ENCODE measurements at regions not wholly inside any gene's neighbourhood (a gene's known extent, or its start where the extent isn't known, plus 50 kb on each side); places are given as distances from the start of the nearest gene placed in this dataset.

DNA sequence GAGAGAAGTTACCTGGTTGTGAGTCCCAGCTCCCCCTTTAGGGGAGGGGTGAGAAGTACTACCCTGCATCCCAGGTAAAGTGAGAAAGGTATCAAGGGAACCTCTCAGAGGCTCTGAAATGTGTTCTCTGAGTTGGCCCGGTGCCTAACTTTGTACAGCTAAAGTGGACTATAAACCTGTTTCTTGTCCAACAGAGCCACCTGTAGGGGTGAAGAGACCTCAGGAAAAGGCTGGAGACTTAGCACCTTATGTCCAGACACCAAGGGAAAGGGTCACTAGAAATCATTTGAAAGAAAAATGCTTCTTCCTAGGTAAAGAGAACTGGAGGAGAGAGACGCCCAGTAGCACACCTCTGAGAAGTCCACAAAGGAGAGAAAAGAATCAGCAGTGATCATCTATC lies 108.3 kb upstream of the KIF2A start:
- POLR2A ChIA-PET = no interaction called here
- ATAC-seq (no peak), FAIRE-seq (no peak), DNase-seq (ENCODE audit: low read depth in 1 of 2, low spot score in 1 of 2) (no peak)
- CTCF ChIA-PET = interaction anchor here (1.1 to 1.3 kb wide), 2 partner anchors 11 to 156 kb away, joined by 3 read pairs; no protein-coding TSS in a partner anchor
- Histone ChIP-seq H3K9me3 (peaks cover 7% of the 10 kb centered on the region; the same call in 1 of the 3 replicates), H3K4me3 (no peak overlapping the region), H3K4me1 (no peaks in the 10 kb centered on the region), H3K27ac (no peak overlapping the region), H3K4me2 (no peak overlapping the region)
- 3% methylated on average over 2 of the region's 2 CpGs for WGBS (ENCODE audit: missing lambda C conversion rate)
- TF ChIP-seq HOXB13 (CRISPR knock-in tag; IDR thresholded peaks at IDR 0.05; ENCODE audit: low read depth) (no peak), POLR2AphosphoS2 (conservative IDR thresholded peaks at IDR 0.05; ENCODE audit: low read length) (no peak), CBX2 (IDR thresholded peaks at IDR 0.05; ENCODE audit: borderline replicate concordance, low read depth) (no peak), ZSCAN20 (CRISPR knock-in tag; IDR thresholded peaks at IDR 0.05) (no peak), RFX5 (IDR thresholded peaks at IDR 0.05) (no peak)
- TF ChIP-seq, protein P1, sequence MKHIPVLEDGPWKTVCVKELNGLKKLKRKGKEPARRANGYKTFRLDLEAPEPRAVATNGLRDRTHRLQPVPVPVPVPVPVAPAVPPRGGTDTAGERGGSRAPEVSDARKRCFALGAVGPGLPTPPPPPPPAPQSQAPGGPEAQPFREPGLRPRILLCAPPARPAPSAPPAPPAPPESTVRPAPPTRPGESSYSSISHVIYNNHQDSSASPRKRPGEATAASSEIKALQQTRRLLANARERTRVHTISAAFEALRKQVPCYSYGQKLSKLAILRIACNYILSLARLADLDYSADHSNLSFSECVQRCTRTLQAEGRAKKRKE (CRISPR knock-in tag; IDR thresholded peaks at IDR 0.05; ENCODE audit: low read depth) = no peak
- TF ChIP-seq, protein P2, sequence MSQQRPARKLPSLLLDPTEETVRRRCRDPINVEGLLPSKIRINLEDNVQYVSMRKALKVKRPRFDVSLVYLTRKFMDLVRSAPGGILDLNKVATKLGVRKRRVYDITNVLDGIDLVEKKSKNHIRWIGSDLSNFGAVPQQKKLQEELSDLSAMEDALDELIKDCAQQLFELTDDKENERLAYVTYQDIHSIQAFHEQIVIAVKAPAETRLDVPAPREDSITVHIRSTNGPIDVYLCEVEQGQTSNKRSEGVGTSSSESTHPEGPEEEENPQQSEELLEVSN (IDR thresholded peaks at IDR 0.05; ENCODE audit: borderline replicate concordance, low read depth) = no peak

DNA sequence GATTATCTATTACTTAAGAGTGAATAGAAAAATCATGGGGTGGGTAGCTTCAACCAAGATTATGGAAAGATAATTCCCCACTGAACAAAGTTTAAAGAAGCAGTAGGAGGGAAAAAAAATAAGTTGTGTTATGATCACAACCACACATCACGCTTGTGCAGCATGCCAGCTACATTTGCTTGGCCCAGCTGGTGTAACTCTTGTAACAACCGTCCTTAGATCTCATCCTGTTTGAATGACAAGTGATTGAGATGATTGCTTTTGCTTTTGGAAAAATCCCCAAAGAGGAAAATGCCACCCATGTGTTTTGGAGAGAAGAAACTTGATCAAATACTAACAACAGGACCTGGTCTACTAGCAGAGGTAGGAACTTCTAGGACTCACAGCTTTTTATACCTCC lies 107.6 kb upstream of the KIF2A start:
- POLR2A ChIA-PET = no interaction called here
- WGBS (ENCODE audit: missing lambda C conversion rate) = 2% methylated on average over 2 of the region's 2 CpGs
- H3K9me3 ChIP-seq = 0 out of 3 replicates have a peak, but pooled peaks cover under 1% of the 10 kb centered on the region
- CTCF ChIA-PET = interaction anchor here (1.1 to 1.3 kb wide), 2 partner anchors 10 to 155 kb away, joined by 3 read pairs; no protein-coding TSS in a partner anchor
- H3K27ac ChIP-seq = no peak overlapping the region
- TF ChIP-seq HEYL (CRISPR knock-in tag; IDR thresholded peaks at IDR 0.05) (no peak), EP300 (IDR thresholded peaks at IDR 0.05) (no peak), CBX8 (IDR thresholded peaks at IDR 0.05) (no peak), ZNF302 (CRISPR knock-in tag; IDR thresholded peaks at IDR 0.05) (no peak), TP53 (CRISPR knock-in tag; IDR thresholded peaks at IDR 0.05) (no peak), ZC3H11A (IDR thresholded peaks at IDR 0.05) (no peak), KDM5A (IDR thresholded peaks at IDR 0.05) (no peak), JUN (IDR thresholded peaks at IDR 0.05) (no peak), ZFP36 (IDR thresholded peaks at IDR 0.05; ENCODE audit: borderline replicate concordance, partially characterized antibody) (no peak), FOSB (CRISPR knock-in tag; IDR thresholded peaks at IDR 0.05) (no peak), EHF (CRISPR knock-in tag; IDR thresholded peaks at IDR 0.05) (no peak), RFX5 (IDR thresholded peaks at IDR 0.05) (no peak), RAD21 (conservative IDR thresholded peaks at IDR 0.05 in 1 of 2, IDR thresholded peaks at IDR 0.05 in 1 of 2) (no peak), RNF2 (IDR thresholded peaks at IDR 0.05; ENCODE audit: borderline replicate concordance, low read depth) (no peak), RARB (CRISPR knock-in tag; IDR thresholded peaks at IDR 0.05) (no peak)
- TF ChIP-seq, protein P2 (IDR thresholded peaks at IDR 0.05; ENCODE audit: borderline replicate concordance, low read depth) = no peak
- ATAC-seq = no peak
- DNase-seq (ENCODE audit: low read depth in 1 of 2, low spot score in 1 of 2) = no peak
- H3K4me1 ChIP-seq = no peaks in the 10 kb centered on the region
- FAIRE-seq = no peak
- no peak overlapping the region for H3K4me2 ChIP-seq
- no peak overlapping the region for H3K4me3 ChIP-seq

DNA sequence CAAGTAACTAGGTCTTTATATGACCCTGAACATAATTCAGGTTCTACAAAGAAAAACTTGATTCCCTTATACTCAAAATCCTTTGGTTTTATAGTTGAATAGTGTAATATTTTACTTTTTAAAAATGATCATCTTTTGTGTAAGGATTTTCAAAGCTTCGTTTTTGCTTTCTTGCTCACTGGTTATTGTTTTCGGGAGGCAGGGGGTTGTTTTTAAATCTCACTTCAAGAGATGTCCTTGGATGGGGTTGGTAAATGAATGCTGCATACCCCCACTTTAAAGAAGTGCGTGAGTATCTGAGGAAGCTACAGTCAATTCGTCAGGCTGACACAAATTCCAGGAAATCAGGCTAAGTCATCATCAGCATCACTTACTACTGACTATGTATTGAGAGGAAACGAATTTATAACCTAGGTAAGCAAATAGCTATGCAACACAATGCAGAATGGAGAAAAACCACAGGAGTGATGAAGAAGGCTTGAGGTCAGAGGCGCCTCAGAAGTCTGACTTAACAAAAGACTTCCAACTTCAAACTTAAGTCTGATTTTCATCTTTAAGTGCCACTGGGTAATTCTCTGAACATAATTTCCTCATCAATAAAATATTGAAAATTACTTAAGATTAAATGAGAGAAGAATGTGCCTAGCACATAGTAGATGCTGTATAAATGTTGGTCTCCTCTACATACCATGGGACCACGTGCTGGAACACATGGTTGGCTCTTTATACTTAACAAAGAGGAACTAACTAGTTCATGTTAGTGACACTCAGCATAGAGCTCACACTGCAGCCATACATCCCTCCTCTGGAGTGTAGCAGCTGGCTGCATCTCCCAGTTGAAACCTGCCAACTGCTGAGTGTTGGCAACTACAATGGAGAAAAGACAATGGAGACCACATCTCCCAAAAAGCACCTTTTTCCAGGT lies 106.0 kb upstream of the KIF2A start:
- WGBS (ENCODE audit: missing lambda C conversion rate) = 5% methylated on average over 7 of the region's 7 CpGs
- TF ChIP-seq POLR2AphosphoS2 (conservative IDR thresholded peaks at IDR 0.05; ENCODE audit: low read length) = no peak
- TF ChIP-seq RCOR1 (IDR thresholded peaks at IDR 0.05; ENCODE audit: low read depth, low read length) = no peak
- TF ChIP-seq NR3C1 (IDR thresholded peaks at IDR 0.05) = no peak
- TF ChIP-seq CBX8 (IDR thresholded peaks at IDR 0.05) = peak; percentile 94
- no peak for TF ChIP-seq JUNB (IDR thresholded peaks at IDR 0.05)
- TF ChIP-seq RNF2 (IDR thresholded peaks at IDR 0.05; ENCODE audit: borderline replicate concordance, low read depth) = peak; percentile 89; the same call in 1 of the 2 replicates
- no peak for TF ChIP-seq MAFK (IDR thresholded peaks at IDR 0.05; ENCODE audit: partially characterized antibody)
- no peak for TF ChIP-seq GATA3 (IDR thresholded peaks at IDR 0.05; ENCODE audit: borderline replicate concordance)
- FAIRE-seq (no peak), ATAC-seq (no peak), DNase-seq (ENCODE audit: low read depth in 1 of 2, low spot score in 1 of 2) (no peak)
- H3K4me1 ChIP-seq = no peaks in the 10 kb centered on the region
- no peak overlapping the region for H3K4me3 ChIP-seq
- no peaks in the 10 kb centered on the region for H3K9me3 ChIP-seq
- H3K4me2 ChIP-seq = no peak overlapping the region
- CTCF ChIA-PET = no interaction called here
- POLR2A ChIA-PET = no interaction called here
- no peak overlapping the region for H3K27ac ChIP-seq
